HEK293 (cell line): ENCODE measurements at regions not wholly inside any gene's neighbourhood (a gene's known extent, or its start where the extent isn't known, plus 50 kb on each side); places are given as distances from the start of the nearest gene placed in this dataset.

Experiments used
- CTCF ChIA-PET: fragments of 350-600 bp; formaldehyde crosslinking; extraction: SDS; loops from one replicate; lab custom pipeline; 2021; ENCODE audit warnings: antibody characterized with exemption; lab: Yijun Ruan, JAX
- POLR2A ChIA-PET: fragments of 300-600 bp; formaldehyde crosslinking; extraction: SDS; loops from one replicate; lab custom pipeline; 2020; ENCODE audit warnings: antibody characterized with exemption, inconsistent platforms; lab: Yijun Ruan, JAX
- H3K27ac ChIP-seq: fragments of 200-500 bp; sonication (Bioruptor generic); 2 replicates; pipeline ENCODE4 v1.5.1; 2014; ENCODE audit warnings: low read depth, low read length, control low read depth, inconsistent platforms; ENCODE audit errors: extremely low read depth
- H3K36me3 ChIP-seq, 2 experiments: fragments of 200-500 bp in 1 of 2; sonication (Bioruptor generic) in 1 of 2; 1 replicate in 1 of 2; 2 replicates in 1 of 2; pipeline ENCODE4 v1.5.1; 2014 to 2017; ENCODE audit warnings: inconsistent platforms in 2 of 2, low read length in 2 of 2; ENCODE audit not compliant: control insufficient read depth in 2 of 2, insufficient read depth in 1 of 2
- H3K4me1 ChIP-seq: fragments of 200-500 bp; sonication (Bioruptor generic); 2 replicates; pipeline ENCODE4 v1.5.1; 2014; ENCODE audit warnings: mild to moderate bottlenecking, low read length, inconsistent platforms; ENCODE audit not compliant: control insufficient read depth, insufficient read depth
- H3K4me3 ChIP-seq: 2 replicates; pipeline ENCODE4 v1.5.1; 2011; ENCODE audit warnings: low read depth, mild to moderate bottlenecking, control low read depth, low read length, moderate library complexity
- H3K9me3 ChIP-seq: fragments of 200-500 bp; sonication (Bioruptor generic); 2 replicates; pipeline ENCODE4 v1.5.1; 2014; ENCODE audit warnings: low read depth, low read length, inconsistent platforms; ENCODE audit not compliant: control insufficient read depth, insufficient read depth
- BCL11B ChIP-seq: fragments of 450-650 bp; formaldehyde crosslinking; IDR thresholded peaks from 2 replicates; pipeline ENCODE4 v1.5.1; 2016; ENCODE audit warnings: low read depth, missing biosample characterization, missing genetic modification characterization
- FEZF1 ChIP-seq: fragments of 450-650 bp; formaldehyde crosslinking; IDR thresholded peaks from 2 replicates; pipeline ENCODE4 v1.5.1; 2016; ENCODE audit warnings: missing biosample characterization, missing genetic modification characterization
- GLIS1 ChIP-seq: fragments of 450-650 bp; formaldehyde crosslinking; IDR thresholded peaks from 2 replicates; pipeline ENCODE4 v1.5.1; 2016; ENCODE audit warnings: missing biosample characterization, missing genetic modification characterization
- MEIS1 ChIP-seq: sonication (generic); formaldehyde crosslinking; IDR thresholded peaks from 2 replicates; pipeline ENCODE4 v1.8.1; 2022; ENCODE audit warnings: missing genetic modification reagents, mild to moderate bottlenecking, borderline replicate concordance
- MYNN ChIP-seq: fragments of 450-650 bp; formaldehyde crosslinking; IDR thresholded peaks from 2 replicates; pipeline ENCODE4 v1.5.1; 2016; ENCODE audit warnings: missing biosample characterization, missing genetic modification characterization, borderline replicate concordance
- ZNF155 ChIP-seq: fragments of 450-650 bp; formaldehyde crosslinking; IDR thresholded peaks from 2 replicates; pipeline ENCODE4 v1.5.1; 2016; ENCODE audit warnings: missing biosample characterization, missing genetic modification characterization
- ZNF175 ChIP-seq: fragments of 450-650 bp; formaldehyde crosslinking; IDR thresholded peaks from 2 replicates; pipeline ENCODE4 v1.5.1; 2016; ENCODE audit warnings: missing biosample characterization, missing genetic modification characterization
- ZNF202 ChIP-seq: fragments of 450-650 bp; formaldehyde crosslinking; IDR thresholded peaks from 2 replicates; pipeline ENCODE4 v1.5.1; 2016; ENCODE audit warnings: missing biosample characterization, missing genetic modification characterization, borderline replicate concordance
- ZNF211 ChIP-seq: fragments of 450-650 bp; formaldehyde crosslinking; IDR thresholded peaks from 2 replicates; pipeline ENCODE4 v1.5.1; 2016; ENCODE audit warnings: low read depth, missing biosample characterization, missing genetic modification characterization
- ZNF324 ChIP-seq: fragments of 450-650 bp; formaldehyde crosslinking; IDR thresholded peaks from 2 replicates; pipeline ENCODE4 v1.5.1; 2016; ENCODE audit warnings: missing biosample characterization, missing genetic modification characterization
- ZNF37A ChIP-seq: fragments of 450-650 bp; IDR thresholded peaks from 2 replicates; pipeline ENCODE4 v1.5.1; 2018; ENCODE audit warnings: missing biosample characterization, missing genetic modification characterization
- ZNF416 ChIP-seq: fragments of 450-650 bp; formaldehyde crosslinking; IDR thresholded peaks from 2 replicates; pipeline ENCODE4 v1.5.1; 2016; ENCODE audit warnings: missing biosample characterization, missing genetic modification characterization
- ZNF449 ChIP-seq: fragments of 450-650 bp; formaldehyde crosslinking; IDR thresholded peaks from 2 replicates; pipeline ENCODE4 v1.5.1; 2017; ENCODE audit warnings: missing biosample characterization, mild to moderate bottlenecking, missing genetic modification characterization, moderate library complexity
- ZNF529 ChIP-seq: fragments of 450-650 bp; formaldehyde crosslinking; IDR thresholded peaks from 2 replicates; pipeline ENCODE4 v1.5.1; 2017; ENCODE audit warnings: missing genetic modification characterization, missing biosample characterization; ENCODE audit not compliant: insufficient replicate concordance
- ZNF621 ChIP-seq: fragments of 450-650 bp; formaldehyde crosslinking; IDR thresholded peaks from 2 replicates; pipeline ENCODE4 v1.5.1; 2017; ENCODE audit warnings: missing biosample characterization, missing genetic modification characterization
- ZNF670 ChIP-seq: fragments of 450-650 bp; formaldehyde crosslinking; IDR thresholded peaks from 2 replicates; pipeline ENCODE4 v1.5.1; 2016; ENCODE audit warnings: missing biosample characterization, missing genetic modification characterization, low read depth
- ZSCAN30 ChIP-seq: fragments of 450-650 bp; IDR thresholded peaks from 2 replicates; pipeline ENCODE4 v1.5.1; 2018; ENCODE audit warnings: missing biosample characterization, mild to moderate bottlenecking, missing genetic modification characterization, moderate library complexity
- TF ChIP-seq, protein P1 (sequence below): fragments of 450-650 bp; formaldehyde crosslinking; IDR thresholded peaks from 2 replicates; pipeline ENCODE4 v1.5.1; 2016; ENCODE audit warnings: missing biosample characterization, missing genetic modification characterization
- TF ChIP-seq, protein P2 (sequence below): sonication (generic); formaldehyde crosslinking; IDR thresholded peaks from 2 replicates; pipeline ENCODE4 v1.8.1; 2022; ENCODE audit warnings: mild to moderate bottlenecking, moderate library complexity, missing genetic modification reagents
- TF ChIP-seq, protein P3 (sequence below): fragments of 450-650 bp; formaldehyde crosslinking; IDR thresholded peaks from 2 replicates; pipeline ENCODE4 v1.5.1; 2016; ENCODE audit warnings: missing biosample characterization, missing genetic modification characterization

- no peaks in the 10 kb centered on the region for H3K9me3 ChIP-seq
- ChIA-PET POLR2A (no interaction called here), CTCF (no interaction called here)
- H3K36me3 ChIP-seq = no peaks in the 10 kb centered on the region
- TF ChIP-seq, protein P1, sequence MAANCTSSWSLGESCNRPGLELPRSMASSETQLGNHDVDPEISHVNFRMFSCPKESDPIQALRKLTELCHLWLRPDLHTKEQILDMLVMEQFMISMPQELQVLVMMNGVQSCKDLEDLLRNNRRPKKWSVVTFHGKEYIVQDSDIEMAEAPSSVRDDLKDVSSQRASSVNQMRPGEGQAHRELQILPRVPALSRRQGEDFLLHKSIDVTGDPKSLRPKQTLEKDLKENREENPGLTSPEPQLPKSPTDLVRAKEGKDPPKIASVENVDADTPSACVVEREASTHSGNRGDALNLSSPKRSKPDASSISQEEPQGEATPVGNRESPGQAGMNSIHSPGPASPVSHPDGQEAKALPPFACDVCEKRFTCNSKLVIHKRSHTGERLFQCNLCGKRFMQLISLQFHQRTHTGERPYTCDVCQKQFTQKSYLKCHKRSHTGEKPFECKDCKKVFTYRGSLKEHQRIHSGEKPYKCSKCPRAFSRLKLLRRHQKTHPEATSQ (tag by site-specific recombination) = no peak
- TF ChIP-seq BCL11B (tag by site-specific recombination) (no peak), MYNN (no peak), ZNF670 (tag by site-specific recombination) (no peak), ZNF449 (tag by site-specific recombination) (no peak), ZNF155 (tag by site-specific recombination) (no peak), ZNF529 (tag by site-specific recombination) (no peak), ZNF211 (tag by site-specific recombination) (no peak), ZSCAN30 (tag by site-specific recombination) (no peak)
- no peaks in the 10 kb centered on the region for H3K4me1 ChIP-seq
- H3K4me3 ChIP-seq = no peak overlapping the region
- H3K27ac ChIP-seq = no peak overlapping the region
Measured at GRCh38 chr11:96863520-96863919, 473.7 kb downstream of the JRKL start.

- POLR2A ChIA-PET = no interaction called here
- Histone ChIP-seq H3K4me1 (no peaks in the 10 kb centered on the region), H3K27ac (no peak overlapping the region), H3K4me3 (no peak overlapping the region), H3K9me3 (no peaks in the 10 kb centered on the region), H3K36me3 (no peaks in the 10 kb centered on the region)
- TF ChIP-seq FEZF1 (tag by site-specific recombination) = no peak
- TF ChIP-seq ZNF416 = no peak
- no peak for TF ChIP-seq ZNF211 (tag by site-specific recombination)
- TF ChIP-seq GLIS1 = no peak
- TF ChIP-seq ZNF175 (tag by site-specific recombination) = no peak
- TF ChIP-seq ZNF37A (tag by site-specific recombination) = no peak
- no peak for TF ChIP-seq ZNF202 (tag by site-specific recombination)
- TF ChIP-seq MEIS1 (CRISPR knock-in tag) = no peak
- TF ChIP-seq, protein P2, sequence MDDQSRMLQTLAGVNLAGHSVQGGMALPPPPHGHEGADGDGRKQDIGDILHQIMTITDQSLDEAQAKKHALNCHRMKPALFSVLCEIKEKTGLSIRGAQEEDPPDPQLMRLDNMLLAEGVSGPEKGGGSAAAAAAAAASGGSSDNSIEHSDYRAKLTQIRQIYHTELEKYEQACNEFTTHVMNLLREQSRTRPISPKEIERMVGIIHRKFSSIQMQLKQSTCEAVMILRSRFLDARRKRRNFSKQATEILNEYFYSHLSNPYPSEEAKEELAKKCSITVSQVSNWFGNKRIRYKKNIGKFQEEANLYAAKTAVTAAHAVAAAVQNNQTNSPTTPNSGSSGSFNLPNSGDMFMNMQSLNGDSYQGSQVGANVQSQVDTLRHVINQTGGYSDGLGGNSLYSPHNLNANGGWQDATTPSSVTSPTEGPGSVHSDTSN (CRISPR knock-in tag) = no peak
- no peak for TF ChIP-seq ZNF621 (tag by site-specific recombination)
- TF ChIP-seq, protein P3, sequence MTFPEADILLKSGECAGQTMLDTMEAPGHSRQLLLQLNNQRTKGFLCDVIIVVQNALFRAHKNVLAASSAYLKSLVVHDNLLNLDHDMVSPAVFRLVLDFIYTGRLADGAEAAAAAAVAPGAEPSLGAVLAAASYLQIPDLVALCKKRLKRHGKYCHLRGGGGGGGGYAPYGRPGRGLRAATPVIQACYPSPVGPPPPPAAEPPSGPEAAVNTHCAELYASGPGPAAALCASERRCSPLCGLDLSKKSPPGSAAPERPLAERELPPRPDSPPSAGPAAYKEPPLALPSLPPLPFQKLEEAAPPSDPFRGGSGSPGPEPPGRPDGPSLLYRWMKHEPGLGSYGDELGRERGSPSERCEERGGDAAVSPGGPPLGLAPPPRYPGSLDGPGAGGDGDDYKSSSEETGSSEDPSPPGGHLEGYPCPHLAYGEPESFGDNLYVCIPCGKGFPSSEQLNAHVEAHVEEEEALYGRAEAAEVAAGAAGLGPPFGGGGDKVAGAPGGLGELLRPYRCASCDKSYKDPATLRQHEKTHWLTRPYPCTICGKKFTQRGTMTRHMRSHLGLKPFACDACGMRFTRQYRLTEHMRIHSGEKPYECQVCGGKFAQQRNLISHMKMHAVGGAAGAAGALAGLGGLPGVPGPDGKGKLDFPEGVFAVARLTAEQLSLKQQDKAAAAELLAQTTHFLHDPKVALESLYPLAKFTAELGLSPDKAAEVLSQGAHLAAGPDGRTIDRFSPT = no peak
- TF ChIP-seq ZNF324 (tag by site-specific recombination) = no peak
- CTCF ChIA-PET = no interaction called here
Measured at GRCh38 chr11:96865020-96865419, 475.2 kb downstream of the JRKL start.
